Right forelimb (tissue), 1 donor: ENCODE measurements at regions not wholly inside any gene's neighbourhood (a gene's known extent, or its start where the extent isn't known, plus 50 kb on each side); places are given as distances from the start of the nearest gene placed in this dataset.

Experiments used
- DNase-seq: peaks from one replicate; pipeline ENCODE4 v3.0.0-alpha.2; 2018

DNA sequence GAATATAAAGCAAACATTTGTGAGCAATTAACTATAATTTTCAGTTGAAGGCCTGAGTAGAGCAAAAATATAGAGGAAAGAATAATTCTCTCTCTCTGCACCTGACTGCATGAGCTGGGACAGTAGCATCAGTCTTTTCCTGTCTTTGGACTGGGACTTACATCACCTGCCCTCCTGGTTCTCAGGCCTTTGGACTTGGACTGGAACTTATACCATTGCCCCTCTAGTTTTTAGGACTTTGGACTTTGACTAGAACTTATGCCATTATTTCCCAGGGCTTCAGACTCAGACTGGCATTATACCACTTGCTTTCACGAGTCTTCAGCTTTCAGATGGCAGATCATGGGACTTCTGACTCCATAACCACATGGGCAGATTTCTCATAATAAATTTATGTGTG lies 81.0 kb upstream of the SLC25A13 start:
- DNase-seq: no peak

DNA sequence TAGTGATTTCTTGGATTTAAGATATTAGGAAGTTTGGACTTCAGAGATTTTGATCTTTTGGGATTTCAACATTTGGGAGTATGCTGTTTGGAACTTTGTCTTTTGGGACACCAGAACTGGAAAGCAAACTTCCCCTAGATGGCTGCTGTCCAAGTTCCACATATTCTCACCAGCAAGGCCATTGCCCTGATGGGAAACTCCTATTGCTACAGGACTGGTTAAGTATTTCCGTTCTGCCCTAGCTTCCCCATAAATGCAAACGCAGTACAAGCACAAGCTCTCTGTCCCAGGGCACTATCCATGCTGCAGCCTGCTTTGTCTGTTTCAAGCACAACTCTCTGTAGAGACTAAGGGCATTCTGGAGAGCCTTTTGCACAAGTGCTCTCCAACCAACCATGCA lies 79.3 kb upstream of the SLC25A13 start:
- no peak for DNase-seq

DNA sequence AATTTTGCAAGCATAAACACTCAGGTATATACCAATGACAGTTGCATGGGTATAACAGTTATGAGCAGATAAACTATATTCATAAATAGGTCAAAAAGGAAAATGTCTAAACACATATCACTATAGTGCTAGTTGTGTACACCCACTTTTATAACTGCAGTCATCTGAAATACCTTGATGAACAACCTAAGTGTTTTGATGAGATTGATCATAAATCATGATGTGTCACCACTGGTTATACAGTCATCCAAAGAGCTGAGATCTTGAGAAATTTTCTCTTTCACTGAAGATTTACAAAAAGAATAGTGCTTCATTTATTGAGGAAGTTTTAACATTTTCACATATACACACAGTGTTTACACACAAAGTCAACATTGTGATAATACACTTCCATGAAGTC lies 78.6 kb upstream of the SLC25A13 start:
- no peak for DNase-seq

DNA sequence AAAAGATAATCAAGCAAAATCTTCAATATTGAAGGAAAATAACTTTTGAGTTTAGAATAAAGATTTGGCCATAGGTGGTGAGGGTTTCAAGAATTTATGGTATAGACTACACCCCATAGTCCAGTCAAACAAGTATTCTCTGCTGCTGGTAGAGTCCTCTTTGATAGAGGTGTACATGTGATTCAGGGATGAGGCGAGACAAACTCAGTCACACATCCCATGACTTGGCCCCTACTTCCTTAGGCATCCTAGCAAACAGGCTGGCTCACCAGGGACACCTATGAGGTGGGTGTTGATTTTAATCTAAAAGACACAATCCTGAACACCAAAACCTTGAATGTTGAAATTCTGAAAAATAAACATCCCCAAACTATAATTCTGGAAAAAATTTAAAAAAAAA lies 78.1 kb upstream of the SLC25A13 start:
- no peak for DNase-seq

DNA sequence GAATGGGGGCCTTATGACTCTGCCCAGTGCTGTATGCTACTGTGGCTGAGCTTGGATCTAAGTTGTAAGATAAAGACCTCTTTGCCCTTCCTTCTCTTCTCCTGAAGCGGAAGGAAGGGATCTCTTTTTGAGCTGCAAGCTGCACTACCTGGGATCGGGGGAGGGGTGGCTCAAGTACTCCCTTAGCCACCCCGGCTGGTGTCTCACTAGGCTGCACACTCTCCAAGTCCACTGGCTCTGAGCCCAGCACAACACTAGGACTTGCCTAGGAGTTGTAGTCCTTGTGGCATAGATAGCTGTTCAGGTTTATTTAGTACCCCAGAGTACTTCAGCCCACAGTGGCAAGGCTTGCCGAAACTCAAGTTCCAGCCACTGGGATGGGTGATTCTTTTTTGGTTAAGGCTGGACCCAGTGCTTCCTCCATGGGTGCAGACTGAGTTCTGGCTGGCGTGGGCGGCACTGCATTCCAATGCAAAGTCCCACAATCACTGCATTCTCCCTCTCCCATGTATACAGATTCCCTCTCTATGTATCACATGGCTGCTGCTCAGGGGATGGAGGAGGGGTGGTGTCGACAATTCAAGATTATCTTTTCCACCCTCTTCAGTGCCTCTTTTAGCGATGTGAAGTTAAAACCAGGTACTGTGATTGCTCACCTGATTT lies 76.2 kb upstream of the SLC25A13 start:
- DNase-seq: no peak

DNA sequence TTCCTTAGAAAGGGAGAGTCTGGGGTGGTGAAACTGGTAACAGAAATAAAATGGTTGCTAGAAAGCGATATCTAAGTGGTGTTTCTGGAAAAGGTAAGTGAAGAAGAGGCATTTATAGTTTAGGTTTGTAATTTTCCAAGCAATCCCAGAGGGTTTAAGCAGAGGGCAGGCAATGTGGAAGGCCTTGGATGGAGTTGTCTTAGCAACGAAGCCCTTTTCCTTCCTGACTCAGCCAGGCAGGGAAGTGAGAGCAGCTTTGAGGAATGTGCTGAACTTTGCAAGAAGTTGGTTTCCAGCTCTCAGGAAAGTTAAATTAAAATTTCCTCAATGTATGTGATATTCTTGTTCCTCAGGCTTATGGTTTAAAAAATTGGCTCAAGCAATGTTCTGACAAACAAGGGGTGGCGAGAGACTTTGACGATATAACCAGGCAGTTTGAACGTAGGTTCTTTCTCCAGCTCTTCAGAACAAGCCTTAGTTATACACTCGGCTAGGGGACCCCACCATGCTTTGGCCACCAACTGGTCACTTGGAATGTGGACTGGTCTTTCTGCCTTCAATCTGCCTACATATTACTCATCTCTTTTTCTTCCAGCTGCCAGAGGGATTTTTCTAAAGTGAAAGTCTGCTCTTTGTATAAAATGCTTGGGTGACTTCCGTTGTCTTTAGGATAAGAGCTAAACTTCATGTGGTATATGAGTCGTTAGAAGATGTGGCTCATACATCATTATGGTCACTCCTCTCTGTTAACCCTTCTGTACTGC lies 66.9 kb upstream of the SLC25A13 start:
- DNase-seq: no peak

DNA sequence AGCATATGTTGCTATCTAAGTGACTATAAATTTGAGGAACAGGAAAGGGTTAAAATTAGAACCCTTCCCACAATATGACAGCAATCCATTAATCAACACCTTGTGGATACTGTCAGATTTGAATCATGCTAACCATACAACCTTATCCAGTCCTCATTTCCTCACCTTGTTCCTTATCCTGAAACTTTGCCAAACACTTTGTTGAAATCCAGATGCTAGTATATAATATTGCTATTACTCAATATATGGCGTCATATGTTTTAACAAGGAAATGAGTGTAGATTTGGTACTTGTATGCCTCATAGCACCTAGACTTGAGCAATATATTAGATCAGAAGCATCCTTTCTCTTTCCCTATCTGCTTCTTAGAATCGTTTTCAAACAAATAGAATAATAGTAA lies 66.3 kb upstream of the SLC25A13 start:
- DNase-seq: no peak

DNA sequence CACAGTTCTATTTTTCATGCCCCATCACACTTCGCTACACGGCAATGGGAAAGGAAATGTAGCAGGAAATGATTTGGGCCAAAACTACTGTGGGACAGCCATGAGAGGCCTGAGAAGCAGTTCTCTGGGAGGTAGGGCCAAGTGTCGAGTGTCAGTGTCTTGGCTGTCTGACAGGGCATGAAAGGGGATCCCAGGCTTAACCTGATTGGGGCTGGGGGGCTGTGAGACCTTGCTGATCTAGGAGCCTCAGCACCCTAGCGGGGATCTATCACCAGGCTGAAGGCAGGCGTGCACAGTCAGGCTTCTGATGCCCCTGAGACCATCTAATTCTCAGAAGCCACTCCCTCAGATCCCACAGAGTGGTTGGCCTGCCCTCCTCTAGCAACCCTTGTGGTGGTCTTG lies 58.2 kb upstream of the SLC25A13 start:
- no peak for DNase-seq

DNA sequence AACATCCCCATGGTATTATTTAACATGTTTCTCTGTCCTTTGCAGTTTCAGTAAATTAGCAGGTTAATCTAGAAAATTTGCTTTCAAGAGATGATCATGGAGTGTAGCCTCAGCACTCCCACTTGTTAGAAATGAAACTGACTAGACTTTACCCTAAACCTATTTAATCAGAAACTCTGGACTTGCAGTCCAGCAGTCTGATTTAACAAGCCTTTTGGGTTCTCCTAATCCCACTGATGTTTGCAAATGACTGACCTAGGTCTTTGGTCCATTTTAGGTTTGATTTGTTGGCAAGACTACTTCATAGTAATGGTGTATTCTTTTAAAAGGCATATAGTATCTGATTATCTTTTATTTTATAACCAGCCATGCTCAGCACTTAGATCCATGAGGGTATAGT lies 55.5 kb upstream of the SLC25A13 start:
- no peak for DNase-seq
